ENCODE measurements at regions not wholly inside any gene's neighbourhood (a gene's known extent, or its start where the extent isn't known, plus 50 kb on each side); places are given as distances from the start of the nearest gene placed in this dataset.

GRCh38 chr7:89495704-89496103, 658.6 kb upstream of the STEAP1 start:
- DNase-seq (ENCODE audit: low read depth): no peak
- H3K4me3 ChIP-seq (ENCODE audit: low read depth, low read length): no peak overlapping the region
- TF ChIP-seq, protein P1, sequence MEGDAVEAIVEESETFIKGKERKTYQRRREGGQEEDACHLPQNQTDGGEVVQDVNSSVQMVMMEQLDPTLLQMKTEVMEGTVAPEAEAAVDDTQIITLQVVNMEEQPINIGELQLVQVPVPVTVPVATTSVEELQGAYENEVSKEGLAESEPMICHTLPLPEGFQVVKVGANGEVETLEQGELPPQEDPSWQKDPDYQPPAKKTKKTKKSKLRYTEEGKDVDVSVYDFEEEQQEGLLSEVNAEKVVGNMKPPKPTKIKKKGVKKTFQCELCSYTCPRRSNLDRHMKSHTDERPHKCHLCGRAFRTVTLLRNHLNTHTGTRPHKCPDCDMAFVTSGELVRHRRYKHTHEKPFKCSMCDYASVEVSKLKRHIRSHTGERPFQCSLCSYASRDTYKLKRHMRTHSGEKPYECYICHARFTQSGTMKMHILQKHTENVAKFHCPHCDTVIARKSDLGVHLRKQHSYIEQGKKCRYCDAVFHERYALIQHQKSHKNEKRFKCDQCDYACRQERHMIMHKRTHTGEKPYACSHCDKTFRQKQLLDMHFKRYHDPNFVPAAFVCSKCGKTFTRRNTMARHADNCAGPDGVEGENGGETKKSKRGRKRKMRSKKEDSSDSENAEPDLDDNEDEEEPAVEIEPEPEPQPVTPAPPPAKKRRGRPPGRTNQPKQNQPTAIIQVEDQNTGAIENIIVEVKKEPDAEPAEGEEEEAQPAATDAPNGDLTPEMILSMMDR (conservative IDR thresholded peaks at IDR 0.05; ENCODE audit: low read depth, low read length): no peak

GRCh38 chr7:89500084-89500483, 654.2 kb upstream of the STEAP1 start:
- no peak for DNase-seq (ENCODE audit: low read depth)
- H3K4me3 ChIP-seq (ENCODE audit: low read depth, low read length): no peak overlapping the region
- TF ChIP-seq, protein P1 (conservative IDR thresholded peaks at IDR 0.05; ENCODE audit: low read depth, low read length): no peak

DNA sequence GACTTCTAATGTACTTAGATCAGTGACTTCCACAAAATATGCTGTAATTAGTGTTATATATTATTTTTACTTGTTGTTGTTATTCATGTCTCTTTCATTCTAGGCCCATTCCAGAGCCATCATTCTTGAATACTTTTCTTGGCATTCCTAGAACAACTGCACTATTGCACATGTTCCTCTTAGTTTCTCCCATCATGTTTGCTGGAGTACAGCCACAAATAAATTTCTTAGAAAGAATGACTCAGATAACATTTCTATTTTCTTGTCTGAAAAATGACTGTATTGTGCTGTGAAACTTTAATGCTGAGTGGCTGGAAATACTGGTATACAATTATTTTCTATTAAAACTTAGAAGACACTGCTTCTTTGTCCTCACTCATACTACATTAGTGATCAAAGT, 651.0 kb upstream of the STEAP1 start:
- H3K4me3 ChIP-seq (ENCODE audit: low read depth, low read length): no peak overlapping the region
- DNase-seq (ENCODE audit: low read depth): no peak
- TF ChIP-seq, protein P1 (conservative IDR thresholded peaks at IDR 0.05; ENCODE audit: low read depth, low read length): no peak

DNA sequence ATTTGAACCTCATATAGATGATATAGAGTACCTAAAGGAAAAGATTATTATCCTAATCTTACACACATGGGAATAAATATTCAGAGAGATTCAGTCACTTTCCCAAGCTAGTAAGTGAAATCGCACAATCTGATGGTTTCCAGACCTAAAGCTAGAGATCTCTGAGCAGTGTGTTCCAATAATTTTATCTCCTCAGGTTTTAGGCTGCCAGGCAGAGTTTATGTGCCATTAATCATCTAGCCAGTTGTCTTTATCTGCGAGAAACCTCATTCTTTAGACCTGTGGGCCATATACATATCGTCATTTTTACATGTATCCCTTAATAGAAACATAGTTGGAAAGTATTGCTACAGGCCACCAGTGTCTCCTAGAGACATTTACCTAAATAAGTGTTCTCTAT, 647.2 kb upstream of the STEAP1 start:
- DNase-seq (ENCODE audit: low read depth): no peak
- TF ChIP-seq, protein P1 (conservative IDR thresholded peaks at IDR 0.05; ENCODE audit: low read depth, low read length): no peak
- H3K4me3 ChIP-seq (ENCODE audit: low read depth, low read length): no peak overlapping the region

DNA sequence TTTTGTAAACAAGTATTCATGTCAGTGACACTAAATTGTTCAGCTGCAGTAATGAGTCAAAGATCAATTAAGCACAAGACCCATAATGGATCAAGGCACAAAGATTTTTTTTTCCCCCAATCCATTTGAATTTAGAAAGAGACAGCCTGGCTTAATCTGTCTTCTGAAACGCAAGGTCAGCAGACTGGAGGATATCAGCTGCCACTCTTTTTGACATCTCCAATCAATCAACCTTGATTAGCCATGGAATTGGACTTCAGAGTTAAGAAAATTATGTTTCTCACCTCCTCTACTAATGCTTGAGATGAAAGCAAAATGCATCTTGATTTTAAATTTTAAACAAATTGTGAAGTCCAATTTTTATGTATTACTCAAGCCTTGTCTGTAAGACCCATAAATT, 642.4 kb upstream of the STEAP1 start:
- H3K4me3 ChIP-seq (ENCODE audit: low read depth, low read length): no peak overlapping the region
- no peak for DNase-seq (ENCODE audit: low read depth)
- TF ChIP-seq, protein P1 (conservative IDR thresholded peaks at IDR 0.05; ENCODE audit: low read depth, low read length): no peak

DNA sequence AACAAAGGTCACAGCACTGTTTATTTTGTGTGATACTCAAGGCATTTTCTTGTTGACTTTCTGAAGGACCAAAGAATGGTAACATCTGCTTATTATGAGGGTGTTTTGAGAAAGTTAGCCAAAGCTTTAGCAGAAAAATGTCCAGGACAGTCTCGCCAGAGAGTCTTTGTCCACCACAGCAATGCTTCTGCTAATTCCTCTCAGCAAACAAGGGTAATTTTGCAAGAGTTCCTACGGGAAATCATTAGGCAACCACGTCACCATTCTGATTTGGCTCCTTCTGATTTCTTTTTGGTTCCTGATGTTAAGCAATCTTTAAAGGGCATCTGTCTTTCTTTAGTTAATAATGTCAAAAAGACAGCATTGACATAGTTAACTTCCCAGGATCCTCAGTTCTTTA, 639.3 kb upstream of the STEAP1 start:
- TF ChIP-seq, protein P1 (conservative IDR thresholded peaks at IDR 0.05; ENCODE audit: low read depth, low read length): no peak
- no peak overlapping the region for H3K4me3 ChIP-seq (ENCODE audit: low read depth, low read length)
- no peak for DNase-seq (ENCODE audit: low read depth)

DNA sequence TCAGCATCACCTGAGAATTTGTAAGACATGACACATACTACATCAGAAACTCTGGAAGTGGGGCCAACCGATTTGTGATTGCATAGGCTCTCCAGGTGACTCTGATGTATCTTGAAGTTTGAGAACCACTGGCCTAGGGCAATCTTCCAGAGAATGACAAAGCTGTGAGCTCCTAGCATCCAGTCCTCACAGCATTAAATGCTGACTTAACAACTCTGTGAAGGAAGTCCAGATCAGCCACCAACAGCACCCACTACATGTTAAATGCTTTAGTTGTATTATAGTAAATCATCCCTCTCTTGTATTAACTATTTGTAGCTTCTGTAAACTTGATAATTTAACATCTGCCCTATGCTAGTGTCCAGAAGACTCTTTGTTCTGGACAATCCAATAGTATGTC, 636.5 kb upstream of the STEAP1 start:
- TF ChIP-seq, protein P1 (conservative IDR thresholded peaks at IDR 0.05; ENCODE audit: low read depth, low read length): no peak
- no peak for DNase-seq (ENCODE audit: low read depth)
- H3K4me3 ChIP-seq (ENCODE audit: low read depth, low read length): no peak overlapping the region
